Thymus (tissue), 11 donors: ENCODE measurements at regions not wholly inside any gene's neighbourhood (a gene's known extent, or its start where the extent isn't known, plus 50 kb on each side); places are given as distances from the start of the nearest gene placed in this dataset.

ENCODE experiments used
- DNase-seq, 9 donors: peaks; one replicate each; pipeline ENCODE4 v3.0.0-alpha.2; 2013; ENCODE audit warnings: low spot score in 9 of 9, low read depth in 6 of 9, missing footprints in 1 of 9
- H3K27ac ChIP-seq, 2 donors: one replicate each; pipeline ENCODE4 v1.5.1; 2013; ENCODE audit warnings: control low read depth in 1 of 2, low read depth in 1 of 2, low read length in 1 of 2, mild to moderate bottlenecking in 1 of 2, moderate library complexity in 1 of 2
- H3K27me3 ChIP-seq, 2 donors: one replicate each; pipeline ENCODE4 v1.5.1; 2013; ENCODE audit warnings: low read length in 1 of 2; ENCODE audit not compliant: control insufficient read depth in 2 of 2, insufficient read depth in 1 of 2
- H3K36me3 ChIP-seq, 2 donors: one replicate each; pipeline ENCODE4 v1.5.1; 2013; ENCODE audit warnings: low read length in 1 of 2, mild to moderate bottlenecking in 1 of 2, moderate library complexity in 1 of 2; ENCODE audit not compliant: control insufficient read depth in 2 of 2, insufficient read depth in 2 of 2
- H3K4me1 ChIP-seq, 2 donors: one replicate each; pipeline ENCODE4 v1.5.1; 2013; ENCODE audit warnings: low read length in 2 of 2; ENCODE audit not compliant: control insufficient read depth in 2 of 2, insufficient read depth in 2 of 2
- H3K4me3 ChIP-seq, 2 donors: one replicate each; pipeline ENCODE4 v1.5.1; 2013; ENCODE audit warnings: low read length in 2 of 2, control low read depth in 1 of 2, mild to moderate bottlenecking in 1 of 2
- H3K9me3 ChIP-seq, 2 donors: one replicate each; pipeline ENCODE4 v1.5.1; 2013; ENCODE audit warnings: low read length in 1 of 2, mild to moderate bottlenecking in 1 of 2; ENCODE audit not compliant: control insufficient read depth in 2 of 2, insufficient read depth in 1 of 2
- WGBS: extraction: QIAGEN DNeasy Blood & Tissue Kit; methylation state at CpG from one replicate; pipeline ENCODE4 v1.1.7; 2013; 5-methylcytosine and 5-hydroxymethylcytosine counted together
- donor health status: healthy.

DNA sequence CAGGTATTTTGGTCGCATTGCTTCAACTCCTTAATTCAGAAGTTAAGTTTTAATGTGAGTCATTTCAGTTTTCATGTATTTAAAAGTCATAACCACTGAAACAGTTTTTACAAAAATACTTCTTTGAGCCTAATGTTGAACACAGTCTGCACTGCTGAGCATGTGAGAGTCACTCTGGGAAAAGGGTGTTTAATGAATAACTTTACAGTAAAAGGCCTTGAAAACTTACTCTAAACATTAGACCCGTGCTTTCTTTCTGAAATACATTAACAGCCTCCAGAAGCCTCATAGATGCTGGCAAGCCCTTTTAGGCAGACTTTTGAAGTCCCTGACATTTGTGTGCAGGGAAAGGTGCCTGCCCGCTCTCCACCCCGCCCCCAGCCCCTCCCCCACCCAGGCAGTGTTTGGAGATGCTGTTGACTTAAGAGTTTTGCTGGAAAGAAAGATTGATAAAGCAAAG is 68.9 kb upstream of the NR2F2 start:
- 56% methylated on average over 4 of the region's 4 CpGs for WGBS
- DNase-seq: no peak
- Histone ChIP-seq H3K27ac (no peak overlapping the region), H3K4me3 (no peak overlapping the region), H3K9me3 (no peaks in the 10 kb centered on the region), H3K4me1 (no peaks in the 10 kb centered on the region), H3K27me3 (no peaks in the 10 kb centered on the region), H3K36me3 (no peaks in the 10 kb centered on the region)

DNA sequence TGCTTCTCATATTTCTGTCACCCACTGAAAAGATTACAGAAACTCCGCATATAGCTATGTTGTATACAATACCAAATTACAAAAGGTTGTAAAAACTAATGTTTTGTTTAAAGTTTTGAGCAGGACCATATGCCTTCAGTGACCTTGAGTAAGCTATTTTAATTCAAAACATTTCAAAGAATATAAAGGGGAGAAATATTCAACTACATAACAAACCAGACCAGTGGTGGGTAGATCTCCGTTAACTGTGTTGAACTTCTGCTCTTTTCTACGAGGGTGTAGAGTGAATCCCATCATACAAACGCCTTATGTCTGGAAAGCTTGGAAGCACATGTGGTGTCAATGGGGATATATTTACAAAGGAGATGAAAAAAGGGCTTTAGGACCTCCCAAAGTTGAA is 68.4 kb upstream of the NR2F2 start:
- Histone ChIP-seq H3K27ac (no peak overlapping the region), H3K36me3 (no peaks in the 10 kb centered on the region), H3K27me3 (no peaks in the 10 kb centered on the region), H3K9me3 (no peaks in the 10 kb centered on the region), H3K4me3 (no peak overlapping the region), H3K4me1 (no peaks in the 10 kb centered on the region)
- 78% methylated on average over 4 of the region's 4 CpGs for WGBS
- no peak for DNase-seq

DNA sequence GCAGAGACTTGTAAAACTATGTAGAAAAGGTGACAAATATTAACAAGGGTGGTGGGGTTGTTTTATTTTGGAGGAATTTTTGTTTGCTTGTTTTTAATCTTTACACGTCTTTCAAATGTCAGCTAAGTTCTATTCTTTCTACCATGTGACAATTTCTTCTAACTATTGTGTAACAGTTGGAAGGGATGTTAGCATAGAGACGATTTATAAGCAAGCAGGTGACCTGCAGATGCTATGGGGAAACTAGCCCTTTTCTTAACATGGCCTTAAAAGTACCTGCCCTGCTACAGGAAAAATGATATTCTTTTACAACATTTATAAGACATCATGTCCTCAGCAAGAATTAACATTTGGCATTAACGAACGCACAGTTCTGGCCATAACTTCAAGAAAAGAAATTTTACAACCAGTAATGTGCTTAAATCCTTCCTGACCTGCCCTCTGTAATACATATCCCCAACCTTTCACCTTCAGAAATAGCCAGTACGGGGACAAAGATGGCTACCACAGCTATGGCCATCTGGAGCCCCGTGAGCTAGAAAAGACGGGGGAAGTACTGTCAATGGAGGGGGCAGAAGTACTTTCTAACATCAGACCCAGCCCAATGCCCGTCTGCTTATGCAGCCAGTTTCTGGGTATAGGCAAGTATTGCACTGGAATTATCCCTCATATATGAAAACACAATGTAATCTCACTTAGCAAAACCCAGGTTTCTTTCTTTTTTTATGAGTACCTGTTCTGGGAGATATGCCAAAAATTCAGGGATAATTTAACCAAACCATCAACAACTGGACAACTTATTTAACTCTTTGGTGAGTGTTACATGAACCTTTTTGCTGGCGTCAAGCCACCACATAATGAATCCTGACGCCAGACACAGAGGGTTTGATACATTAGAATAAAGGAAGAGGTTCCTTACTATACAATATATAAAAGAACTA is 67.7 kb upstream of the NR2F2 start:
- Histone ChIP-seq H3K4me3 (no peak overlapping the region), H3K27me3 (no peaks in the 10 kb centered on the region), H3K9me3 (no peaks in the 10 kb centered on the region), H3K27ac (no peak overlapping the region), H3K4me1 (no peaks in the 10 kb centered on the region), H3K36me3 (no peaks in the 10 kb centered on the region)
- peak in 1 of 9 donors; percentile 7 for DNase-seq
- 89% methylated on average over 10 of the region's 10 CpGs for WGBS

DNA sequence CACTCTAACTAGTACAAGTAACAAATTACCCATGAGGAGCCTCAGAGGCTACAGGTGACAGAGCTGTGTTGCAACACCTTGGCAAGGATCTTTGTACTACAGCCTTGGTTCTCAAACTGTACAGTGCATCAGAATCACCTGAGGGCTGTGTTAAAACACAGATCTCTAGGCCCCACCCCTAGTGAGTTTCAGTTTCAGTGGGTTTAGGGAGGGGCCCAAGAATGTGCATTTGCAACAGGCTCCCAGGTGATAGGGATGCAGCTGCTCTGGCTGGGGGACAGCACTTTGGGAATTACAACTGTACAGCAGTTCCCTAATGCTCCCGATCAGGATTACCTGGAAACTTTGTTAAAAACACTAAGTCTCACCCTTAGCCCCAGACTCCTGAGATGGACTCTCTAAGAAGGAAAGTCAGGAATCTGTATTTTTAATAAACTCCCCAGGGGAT is 66.1 kb upstream of the NR2F2 start:
- DNase-seq: peak in 1 of 9 donors; percentile 4
- H3K27ac ChIP-seq: no peak overlapping the region
- H3K27me3 ChIP-seq: no peaks in the 10 kb centered on the region
- WGBS: 95% methylated on average over 1 of the region's 1 CpG
- H3K4me1 ChIP-seq: no peaks in the 10 kb centered on the region
- no peaks in the 10 kb centered on the region for H3K36me3 ChIP-seq
- no peak overlapping the region for H3K4me3 ChIP-seq
- no peaks in the 10 kb centered on the region for H3K9me3 ChIP-seq

DNA sequence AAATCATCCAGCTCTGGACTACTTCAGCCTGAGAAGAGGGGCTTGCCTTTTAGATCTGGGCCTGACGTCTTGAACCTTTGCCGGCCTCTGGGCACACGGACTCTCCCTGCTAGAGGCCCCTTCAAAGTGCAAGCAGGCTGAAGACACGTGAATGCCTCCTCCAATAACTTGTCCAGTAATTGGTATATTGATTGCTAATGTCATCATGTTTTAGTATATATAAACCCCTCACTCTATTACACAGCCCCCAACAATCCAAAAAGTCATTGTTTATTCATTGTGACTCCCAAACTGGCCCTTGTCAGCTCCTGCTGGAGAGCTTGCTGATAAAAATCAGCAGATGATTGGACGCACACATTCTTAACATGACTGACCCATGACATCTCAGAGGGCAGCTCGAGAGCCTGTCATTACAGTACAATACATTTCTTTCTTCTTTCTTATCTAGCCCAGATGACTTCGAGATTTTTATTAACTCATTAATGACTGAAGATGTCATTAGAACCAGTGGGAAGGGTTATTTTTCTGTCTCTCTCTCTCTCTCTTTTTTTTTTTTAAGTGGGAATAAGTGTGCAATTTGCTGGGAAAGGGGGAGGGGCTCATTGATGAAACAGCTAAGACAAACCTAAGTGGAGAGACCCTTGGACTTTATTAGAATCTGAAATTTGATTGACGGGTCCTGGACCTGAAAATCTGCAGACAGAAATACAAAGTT is 65.5 kb upstream of the NR2F2 start:
- Histone ChIP-seq H3K9me3 (no peaks in the 10 kb centered on the region), H3K4me3 (no peak overlapping the region), H3K27me3 (no peaks in the 10 kb centered on the region), H3K27ac (no peak overlapping the region), H3K4me1 (no peaks in the 10 kb centered on the region), H3K36me3 (no peaks in the 10 kb centered on the region)
- 63% methylated on average over 8 of the region's 8 CpGs for WGBS
- DNase-seq: no peak

DNA sequence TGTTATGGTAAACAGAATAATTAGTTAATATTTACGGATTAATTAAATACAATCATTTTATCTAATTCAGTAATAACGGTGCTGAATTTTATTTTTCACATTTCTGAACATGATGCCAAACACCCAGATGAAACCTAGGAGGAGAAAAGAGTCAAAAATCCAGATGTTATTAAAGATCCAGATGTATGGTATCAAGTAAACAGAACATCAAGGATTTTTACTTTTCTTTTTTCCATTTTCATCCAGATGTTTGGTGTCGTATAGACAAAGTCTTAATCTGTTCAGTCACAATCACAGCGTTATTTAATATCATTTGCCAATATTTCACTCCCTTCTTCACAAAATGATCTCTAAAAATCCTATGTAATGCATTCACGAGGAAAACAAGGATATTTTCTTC is 64.0 kb upstream of the NR2F2 start:
- DNase-seq: no peak
- no peak overlapping the region for H3K4me3 ChIP-seq
- H3K36me3 ChIP-seq: no peaks in the 10 kb centered on the region
- no peaks in the 10 kb centered on the region for H3K4me1 ChIP-seq
- H3K27ac ChIP-seq: no peak overlapping the region
- no peaks in the 10 kb centered on the region for H3K9me3 ChIP-seq
- 93% methylated on average over 5 of the region's 5 CpGs for WGBS
- H3K27me3 ChIP-seq: no peaks in the 10 kb centered on the region

DNA sequence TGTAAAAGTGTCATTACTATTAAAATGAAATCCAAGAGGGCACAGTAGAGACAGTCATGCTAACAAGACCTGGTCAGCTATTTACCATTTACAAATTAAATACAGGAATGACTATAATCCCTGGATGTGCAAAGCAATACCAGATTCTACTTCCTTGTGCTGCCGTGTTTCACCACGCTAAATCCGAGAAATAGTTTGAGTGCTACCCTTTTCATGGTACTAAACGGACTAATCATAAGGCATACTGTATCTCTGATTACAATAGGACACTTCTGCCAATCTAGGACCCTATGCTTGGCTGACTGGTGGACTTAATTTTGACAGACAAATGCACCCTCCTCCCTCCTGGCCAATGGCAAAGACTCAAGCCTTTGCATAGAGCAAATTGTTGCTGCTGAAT is 63.0 kb upstream of the NR2F2 start:
- H3K36me3 ChIP-seq: no peaks in the 10 kb centered on the region
- H3K27ac ChIP-seq: no peak overlapping the region
- WGBS: 97% methylated on average over 4 of the region's 4 CpGs
- H3K27me3 ChIP-seq: no peaks in the 10 kb centered on the region
- H3K4me3 ChIP-seq: no peak overlapping the region
- no peak for DNase-seq
- H3K9me3 ChIP-seq: no peaks in the 10 kb centered on the region
- H3K4me1 ChIP-seq: no peaks in the 10 kb centered on the region

DNA sequence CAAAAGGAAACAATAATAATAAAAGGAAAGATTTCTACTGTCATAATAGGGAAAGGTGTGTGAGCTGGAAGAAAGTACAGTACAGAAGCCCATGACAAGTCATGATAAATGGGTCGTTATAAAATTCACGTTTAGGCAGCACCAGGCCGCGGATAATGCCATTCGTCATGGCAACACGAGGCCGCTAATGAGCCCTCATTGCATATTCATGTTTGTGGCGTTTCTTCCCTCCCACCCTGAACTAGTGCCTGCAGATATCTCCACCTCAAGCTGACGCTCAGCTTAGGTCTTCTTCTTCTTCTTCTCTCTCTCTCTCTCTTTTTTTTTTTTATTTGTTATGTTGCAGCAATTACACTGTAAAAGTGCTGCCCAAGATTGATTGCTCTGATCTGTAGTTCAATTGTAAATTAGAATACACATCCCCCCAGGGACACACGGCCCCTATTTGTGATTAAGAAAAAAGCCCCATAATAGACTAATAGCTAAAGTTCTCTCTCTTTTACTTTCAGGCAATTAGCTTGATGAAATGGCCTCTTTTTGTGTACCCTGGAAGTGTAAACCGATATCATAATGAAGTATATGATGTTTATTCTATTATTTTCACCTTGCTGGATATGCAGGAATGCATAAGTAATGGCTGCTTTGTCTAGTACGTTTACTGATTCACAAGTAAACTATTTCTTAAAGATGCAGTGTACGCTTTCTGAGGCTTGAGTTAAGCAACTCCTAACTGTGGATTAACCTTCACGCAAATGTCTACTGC is 61.9 kb upstream of the NR2F2 start:
- no peaks in the 10 kb centered on the region for H3K9me3 ChIP-seq
- H3K36me3 ChIP-seq: no peaks in the 10 kb centered on the region

More for the DNA sequence above, 61.9 kb upstream of the NR2F2 start:
- H3K27ac ChIP-seq: no peak overlapping the region
- no peaks in the 10 kb centered on the region for H3K4me1 ChIP-seq
- WGBS: 75% methylated on average over 14 of the region's 14 CpGs
- H3K27me3 ChIP-seq: no peaks in the 10 kb centered on the region
- H3K4me3 ChIP-seq: no peak overlapping the region
- no peak for DNase-seq
